ENCODE measurements at regions not wholly inside any gene's neighbourhood (a gene's known extent, or its start where the extent isn't known, plus 50 kb on each side); places are given as distances from the start of the nearest gene placed in this dataset.
"Not testable (repeated sequence)": the region's sequence is repeated elsewhere in the genome, so short reads cannot be mapped to it uniquely, and the experiment has no call there.

- not testable (repeated sequence) for DNase-seq (ENCODE audit: low read depth in 2 of 2)
These were observed 5507.7 kb upstream of the TPTE start for GRCh38 chr21:5013455-5014304.

DNA sequence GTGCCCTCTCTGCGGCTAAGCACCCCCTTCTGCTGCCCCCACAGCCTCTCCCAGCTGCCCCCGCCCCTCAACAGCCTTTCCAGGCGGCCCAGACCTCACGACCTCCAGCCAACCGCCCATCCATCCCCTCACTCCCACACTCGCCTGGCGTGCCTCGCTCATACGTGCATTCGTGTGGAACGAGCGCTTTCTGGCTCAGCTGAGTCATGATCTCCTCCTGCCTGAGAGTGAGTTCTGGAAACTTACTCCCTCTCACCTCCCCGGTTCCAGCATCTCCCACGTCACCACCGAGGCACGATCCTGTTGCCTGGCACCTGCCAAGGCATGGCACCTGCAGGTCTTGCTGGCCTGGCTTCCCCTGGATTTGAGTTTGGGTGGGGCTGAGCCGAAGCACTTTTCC, 5506.2 kb upstream of the TPTE start:
- DNase-seq (ENCODE audit: low read depth in 2 of 2), result not testable (repeated sequence)

- DNase-seq (ENCODE audit: low read depth in 2 of 2), result not testable (repeated sequence)
These were observed 5502.3 kb upstream of the TPTE start for GRCh38 chr21:5019120-5019519.

- DNase-seq (ENCODE audit: low read depth in 2 of 2), result not testable (repeated sequence)
These were observed 5499.6 kb upstream of the TPTE start for GRCh38 chr21:5021815-5022214.

DNA sequence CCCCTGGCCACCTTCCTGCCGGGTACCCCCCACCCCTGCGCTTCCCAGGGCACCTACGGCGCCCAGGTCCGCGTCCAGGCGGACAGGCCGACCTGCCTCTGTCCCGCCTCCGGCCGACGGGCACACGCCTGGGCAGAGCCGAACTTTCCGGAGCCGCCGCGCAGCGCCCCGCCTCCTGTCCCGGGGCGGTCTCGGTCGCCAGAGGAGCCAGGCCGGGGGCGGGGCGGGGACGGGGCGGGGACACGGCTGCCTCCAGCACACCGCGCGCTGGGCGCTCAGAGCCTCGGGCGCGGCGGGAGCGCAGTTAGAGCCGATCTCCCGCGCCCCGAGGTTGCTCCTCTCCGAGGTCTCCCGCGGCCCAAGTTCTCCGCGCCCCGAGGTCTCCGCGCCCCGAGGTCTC, 5499.1 kb upstream of the TPTE start:
- not testable (repeated sequence) for DNase-seq (ENCODE audit: low read depth in 2 of 2)

GRCh38 chr21:5022748-5023147, 5498.6 kb upstream of the TPTE start:
- DNase-seq (ENCODE audit: low read depth in 2 of 2), result not testable (repeated sequence)

- not testable (repeated sequence) for DNase-seq (ENCODE audit: low read depth in 2 of 2)
These were observed 5486.2 kb upstream of the TPTE start for GRCh38 chr21:5035147-5035546.

DNA sequence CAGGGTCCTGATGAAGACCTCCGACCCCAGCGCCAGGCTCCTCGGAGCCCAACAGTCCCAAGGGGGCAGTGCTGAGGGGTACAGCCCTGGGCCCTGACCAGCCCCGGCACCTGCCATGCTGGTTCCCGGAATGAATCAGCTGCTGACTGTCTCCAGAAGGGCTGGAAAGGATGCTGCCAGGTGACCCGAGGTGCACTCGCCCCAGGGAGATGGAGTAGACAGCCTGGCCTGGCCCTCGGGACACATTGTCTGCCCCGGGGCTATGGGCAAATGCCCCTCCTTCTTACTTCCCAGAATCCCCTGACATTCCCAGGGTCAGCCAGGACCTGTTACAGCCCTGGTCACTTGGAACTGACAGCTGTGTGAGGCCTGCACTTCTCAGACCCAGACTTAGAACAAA, 5485.8 kb upstream of the TPTE start:
- DNase-seq (ENCODE audit: low read depth in 2 of 2), result not testable (repeated sequence)

GRCh38 chr21:5037606-5038331, 5483.6 kb upstream of the TPTE start:
- DNase-seq (ENCODE audit: low read depth in 2 of 2), result not testable (repeated sequence)

- not testable (repeated sequence) for DNase-seq (ENCODE audit: low read depth in 2 of 2)
These were observed 5481.5 kb upstream of the TPTE start for GRCh38 chr21:5039926-5040325.

- DNase-seq (ENCODE audit: low read depth in 2 of 2), result not testable (repeated sequence)
These were observed 5478.8 kb upstream of the TPTE start for GRCh38 chr21:5042583-5042982.

DNA sequence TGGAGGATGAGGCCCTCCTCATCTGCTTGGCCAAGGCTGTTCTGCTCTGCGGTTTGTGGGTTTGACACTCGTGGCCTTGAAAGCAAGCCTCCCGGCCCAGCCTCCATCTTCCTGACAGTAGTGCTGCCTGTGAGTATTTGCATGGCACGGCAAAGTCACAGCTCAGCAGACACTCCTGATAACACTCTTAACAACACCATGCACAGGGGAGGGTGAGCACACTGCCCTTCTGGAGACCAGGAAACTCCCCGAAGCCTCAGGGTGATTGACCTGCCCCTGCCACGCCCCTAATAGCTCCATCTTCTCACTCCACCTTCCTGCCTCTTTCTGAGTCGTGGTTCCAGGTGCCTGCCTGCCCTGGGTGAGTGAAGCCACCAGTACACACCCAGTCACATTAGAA, 5476.6 kb upstream of the TPTE start:
- DNase-seq (ENCODE audit: low read depth in 2 of 2), result not testable (repeated sequence)

GRCh38 chr21:5051303-5052018, 5469.9 kb upstream of the TPTE start:
- DNase-seq (ENCODE audit: low read depth in 2 of 2), result not testable (repeated sequence)

GRCh38 chr21:5055027-5055754, 5466.2 kb upstream of the TPTE start:
- DNase-seq (ENCODE audit: low read depth in 2 of 2), result not testable (repeated sequence)

- DNase-seq (ENCODE audit: low read depth in 2 of 2), result not testable (repeated sequence)
These were observed 5465.1 kb upstream of the TPTE start for GRCh38 chr21:5055996-5056962.

DNA sequence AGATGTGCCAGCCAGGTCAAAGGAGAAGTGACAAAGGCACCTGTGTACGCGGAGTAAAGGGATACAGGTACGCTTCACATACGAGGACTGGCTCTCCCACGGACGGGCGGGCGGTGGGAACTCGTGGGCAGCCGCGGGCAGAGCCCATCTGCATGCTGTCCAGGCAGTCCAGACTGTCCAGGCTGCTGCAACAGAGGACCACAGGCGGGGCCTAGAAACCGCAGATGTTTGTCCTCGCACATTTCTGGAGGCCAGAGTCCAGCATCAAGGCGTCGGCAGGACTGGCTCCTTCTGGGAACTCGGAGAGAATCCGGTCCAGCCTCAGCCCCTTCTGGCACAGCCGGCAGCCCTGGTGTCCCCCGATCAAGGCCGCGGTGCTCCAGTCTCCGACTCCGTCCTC, 5464.3 kb upstream of the TPTE start:
- not testable (repeated sequence) for DNase-seq (ENCODE audit: low read depth in 2 of 2)

DNA sequence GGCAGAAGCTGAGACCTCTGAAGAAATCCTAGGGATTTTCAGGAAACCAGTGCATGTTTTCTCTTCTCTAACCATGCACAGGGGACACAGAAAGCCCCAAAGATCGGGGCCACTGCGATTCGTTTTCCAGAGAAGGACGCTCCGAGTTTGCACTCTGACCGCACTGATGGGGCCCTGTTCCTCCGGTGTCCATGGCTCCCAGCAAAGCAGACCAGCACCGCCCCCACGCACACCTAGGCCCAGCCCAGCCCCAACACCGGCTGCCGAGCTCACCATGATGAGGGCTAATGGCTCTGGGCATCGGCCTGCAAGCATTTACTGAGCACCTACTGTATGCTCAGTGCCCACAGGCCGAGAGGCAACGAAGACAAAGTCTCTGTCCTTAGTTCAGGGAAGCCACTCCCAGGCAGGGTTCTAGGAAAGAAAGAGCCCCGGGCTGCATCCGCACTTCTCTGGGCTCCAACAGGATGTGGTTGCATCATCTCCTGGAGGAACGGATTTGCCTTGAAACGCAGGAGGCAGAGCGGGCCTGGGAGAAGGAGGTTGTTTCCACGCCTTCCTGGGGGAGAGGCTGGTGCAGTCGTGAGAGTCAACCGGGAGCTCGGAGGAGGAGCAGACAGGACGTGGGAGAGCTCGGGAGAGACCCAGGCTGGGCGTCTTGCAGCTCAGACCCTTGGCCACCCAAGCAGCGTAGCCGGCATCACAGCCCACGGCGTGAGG, 5460.9 kb upstream of the TPTE start:
- not testable (repeated sequence) for DNase-seq (ENCODE audit: low read depth in 2 of 2)

DNA sequence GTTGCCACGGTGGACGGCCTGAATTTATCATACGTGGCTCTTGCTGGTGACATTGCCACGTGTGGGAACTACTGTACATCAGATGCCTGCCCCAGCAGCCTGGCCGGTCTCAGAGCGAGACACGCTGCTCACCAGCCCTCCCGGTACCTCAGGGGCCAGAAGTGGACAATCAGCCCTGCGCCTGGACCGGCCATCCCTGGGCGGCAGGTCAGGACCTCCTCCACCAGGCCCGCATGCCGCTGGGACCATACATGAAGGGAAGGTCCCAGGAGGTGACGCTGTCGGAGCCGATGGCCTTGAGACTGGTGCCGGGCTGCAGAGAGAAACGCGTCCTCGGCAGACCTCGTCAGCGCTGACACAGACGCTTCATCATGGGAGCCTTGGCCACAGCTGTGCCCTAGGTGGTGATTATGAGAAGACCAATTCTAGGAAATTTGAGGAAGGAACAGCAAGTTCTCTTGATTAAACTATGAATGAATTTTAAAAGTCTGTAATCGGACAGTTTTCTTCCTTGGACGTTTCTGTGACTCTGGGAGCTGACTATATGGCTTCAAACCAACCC, 5456.7 kb upstream of the TPTE start:
- not testable (repeated sequence) for DNase-seq (ENCODE audit: low read depth in 2 of 2)
